ENCODE measurements at regions not wholly inside any gene's neighbourhood (a gene's known extent, or its start where the extent isn't known, plus 50 kb on each side); places are given as distances from the start of the nearest gene placed in this dataset.

DNA sequence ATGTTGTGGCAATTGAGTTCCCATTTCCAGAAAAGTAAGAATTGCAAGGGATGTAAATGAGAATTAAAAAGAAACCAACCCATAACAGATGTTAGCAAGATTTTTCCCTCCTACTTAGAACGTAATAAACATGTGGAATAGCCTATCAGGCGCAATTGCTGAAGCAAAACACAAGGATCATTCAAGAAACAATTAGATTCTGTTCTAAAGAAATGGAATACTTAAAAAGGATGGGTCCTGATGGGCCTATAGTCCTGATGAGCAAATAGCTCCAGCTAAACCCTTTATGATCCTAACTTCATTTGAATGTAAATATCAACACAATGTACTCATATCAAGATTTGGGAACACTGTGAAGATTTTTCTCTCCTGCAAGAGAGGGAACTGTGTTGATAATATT lies 771.0 kb upstream of the CDH7 start:
- DNase-seq: no peak
- no peak overlapping the region for H3K9ac ChIP-seq (ENCODE audit: low read length)
- no peaks in the 10 kb centered on the region for H3K9me2 ChIP-seq (replicated peaks; ENCODE audit: insufficient read depth, low read length)
- H3K4me2 ChIP-seq (ENCODE audit: low read depth, low read length): no peak overlapping the region
- H3K79me2 ChIP-seq (ENCODE audit: low read length): no peaks in the 10 kb centered on the region
- no peak overlapping the region for H3K27ac ChIP-seq (ENCODE audit: low read length)
- no peaks in the 10 kb centered on the region for H3K36me3 ChIP-seq (replicated peaks; ENCODE audit: insufficient read depth, low read length)
- TF ChIP-seq CTCF (IDR thresholded peaks at IDR 0.05; ENCODE audit: low read length) (no peak), EZH2phosphoT487 (IDR thresholded peaks at IDR 0.05; ENCODE audit: low read length) (no peak), EZH2 (optimal IDR thresholded peaks at IDR 0.05; ENCODE audit: low read depth, low read length) (no peak)
- no peak overlapping the region for H2AFZ ChIP-seq (ENCODE audit: low read length)
- H3K4me1 ChIP-seq (ENCODE audit: low read length): no peaks in the 10 kb centered on the region
- H3F3A ChIP-seq (ENCODE audit: insufficient read depth, low read length): no peaks in the 10 kb centered on the region
- H3K9me3 ChIP-seq (replicated peaks; ENCODE audit: insufficient read depth, low read length): no peaks in the 10 kb centered on the region
- H3K4me3 ChIP-seq (ENCODE audit: low read length): no peak overlapping the region
- H4K20me1 ChIP-seq (ENCODE audit: insufficient read depth, low read length): no peaks in the 10 kb centered on the region
- no peaks in the 10 kb centered on the region for H3K27me3 ChIP-seq (replicated peaks; ENCODE audit: insufficient read depth, low read length)

GRCh38 chr18:64974391-64975125 lies 776.3 kb upstream of the CDH7 start:
- no peak overlapping the region for H2AFZ ChIP-seq (ENCODE audit: low read length)
- H3K4me3 ChIP-seq (ENCODE audit: low read length): no peak overlapping the region
- H3K79me2 ChIP-seq (ENCODE audit: low read length): no peaks in the 10 kb centered on the region
- TF ChIP-seq CTCF (IDR thresholded peaks at IDR 0.05; ENCODE audit: low read length) (no peak), EZH2phosphoT487 (IDR thresholded peaks at IDR 0.05; ENCODE audit: low read length) (no peak), EZH2 (optimal IDR thresholded peaks at IDR 0.05; ENCODE audit: low read depth, low read length) (no peak)
- no peaks in the 10 kb centered on the region for H3K36me3 ChIP-seq (replicated peaks; ENCODE audit: insufficient read depth, low read length)
- no peaks in the 10 kb centered on the region for H4K20me1 ChIP-seq (ENCODE audit: insufficient read depth, low read length)
- H3K9me2 ChIP-seq (replicated peaks; ENCODE audit: insufficient read depth, low read length): no peaks in the 10 kb centered on the region
- H3K9me3 ChIP-seq (replicated peaks; ENCODE audit: insufficient read depth, low read length): no peaks in the 10 kb centered on the region
- no peak overlapping the region for H3K9ac ChIP-seq (ENCODE audit: low read length)
- no peak for DNase-seq
- H3K27ac ChIP-seq (ENCODE audit: low read length): no peak overlapping the region
- H3K27me3 ChIP-seq (replicated peaks; ENCODE audit: insufficient read depth, low read length): no peaks in the 10 kb centered on the region
- H3K4me2 ChIP-seq (ENCODE audit: low read depth, low read length): no peak overlapping the region
- H3K4me1 ChIP-seq (ENCODE audit: low read length): no peaks in the 10 kb centered on the region
- H3F3A ChIP-seq (ENCODE audit: insufficient read depth, low read length): no peaks in the 10 kb centered on the region

GRCh38 chr18:64972545-64972944 lies 778.3 kb upstream of the CDH7 start:
- no peaks in the 10 kb centered on the region for H3K9me3 ChIP-seq (replicated peaks; ENCODE audit: insufficient read depth, low read length)

More at GRCh38 chr18:64972545-64972944, 778.3 kb upstream of the CDH7 start:
- H3K4me3 ChIP-seq (ENCODE audit: low read length): no peak overlapping the region
- no peaks in the 10 kb centered on the region for H3K9me2 ChIP-seq (replicated peaks; ENCODE audit: insufficient read depth, low read length)
- H3K4me1 ChIP-seq (ENCODE audit: low read length): no peaks in the 10 kb centered on the region
- H2AFZ ChIP-seq (ENCODE audit: low read length): no peak overlapping the region
- no peak overlapping the region for H3K27ac ChIP-seq (ENCODE audit: low read length)
- no peaks in the 10 kb centered on the region for H3F3A ChIP-seq (ENCODE audit: insufficient read depth, low read length)
- no peaks in the 10 kb centered on the region for H3K79me2 ChIP-seq (ENCODE audit: low read length)
- no peaks in the 10 kb centered on the region for H3K36me3 ChIP-seq (replicated peaks; ENCODE audit: insufficient read depth, low read length)
- H4K20me1 ChIP-seq (ENCODE audit: insufficient read depth, low read length): no peaks in the 10 kb centered on the region
- no peak overlapping the region for H3K4me2 ChIP-seq (ENCODE audit: low read depth, low read length)
- H3K9ac ChIP-seq (ENCODE audit: low read length): no peak overlapping the region
- no peak for DNase-seq
- TF ChIP-seq CTCF (IDR thresholded peaks at IDR 0.05; ENCODE audit: low read length): no peak
- no peak for TF ChIP-seq EZH2phosphoT487 (IDR thresholded peaks at IDR 0.05; ENCODE audit: low read length)
- TF ChIP-seq EZH2 (optimal IDR thresholded peaks at IDR 0.05; ENCODE audit: low read depth, low read length): no peak
- H3K27me3 ChIP-seq (replicated peaks; ENCODE audit: insufficient read depth, low read length): no peaks in the 10 kb centered on the region

Data from MM.1S (cell line).